Mammary epithelial cell (primary cell): ENCODE measurements at regions not wholly inside any gene's neighbourhood (a gene's known extent, or its start where the extent isn't known, plus 50 kb on each side); places are given as distances from the start of the nearest gene placed in this dataset.
"Not testable (repeated sequence)": the region's sequence is repeated elsewhere in the genome, so short reads cannot be mapped to it uniquely, and the experiment has no call there.

ENCODE experiments used
- CTCF ChIP-seq, 2 donors: IDR thresholded peaks in 1 of 2; conservative IDR thresholded peaks in 1 of 2; 2 replicates each; pipeline ENCODE4 v1.5.1; 2011 to 2012; ENCODE audit warnings: inconsistent platforms in 2 of 2, low read length in 2 of 2, mild to moderate bottlenecking in 2 of 2, control low read depth in 1 of 2, low read depth in 1 of 2; ENCODE audit not compliant: insufficient read depth in 1 of 2; ENCODE audit errors: extremely low read depth in 1 of 2
- EZH2 ChIP-seq: IDR thresholded peaks from 2 replicates; pipeline ENCODE4 v1.6.1; 2012; ENCODE audit warnings: low read length, inconsistent platforms, borderline replicate concordance

- TF ChIP-seq CTCF (conservative IDR thresholded peaks at IDR 0.05 in 1 of 2, IDR thresholded peaks at IDR 0.05 in 1 of 2; ENCODE audit: extremely low read depth in 1 of 2, insufficient read depth in 1 of 2, low read depth in 1 of 2, low read length in 2 of 2); EZH2: not testable (repeated sequence)
These were observed 134.7 kb downstream of the ARHGAP11B start for GRCh38 chr15:30760633-30761032.
